H9 (cell line): ENCODE measurements at regions not wholly inside any gene's neighbourhood (a gene's known extent, or its start where the extent isn't known, plus 50 kb on each side); places are given as distances from the start of the nearest gene placed in this dataset.

Experiments used
- DNase-seq: peaks from one replicate; pipeline ENCODE4 v3.0.0-alpha.2; 2017
- H2AFZ ChIP-seq: one replicate; pipeline ENCODE4 v1.6.1; 2013; ENCODE audit warnings: mild to moderate bottlenecking, low read length, control low read depth, moderate library complexity
- H2AK5ac ChIP-seq: 2 replicates; pipeline ENCODE4 v1.6.1; 2013; ENCODE audit warnings: low read length, control low read depth, mixed read lengths; ENCODE audit not compliant: insufficient read length
- H2BK120ac ChIP-seq: one replicate; pipeline ENCODE4 v1.6.1; 2013; ENCODE audit warnings: low read depth, mild to moderate bottlenecking, low read length, control low read depth, inconsistent platforms; ENCODE audit not compliant: poor library complexity, severe bottlenecking
- H2BK12ac ChIP-seq: 2 replicates; pipeline ENCODE4 v1.6.1; 2013; ENCODE audit warnings: low read length, control low read depth, mixed read lengths, low read depth; ENCODE audit not compliant: insufficient read length
- H2BK15ac ChIP-seq: 2 replicates; pipeline ENCODE4 v1.6.1; 2013; ENCODE audit warnings: low read depth, low read length, control low read depth
- H2BK20ac ChIP-seq: one replicate; pipeline ENCODE4 v1.6.1; 2013; ENCODE audit warnings: low read depth, mild to moderate bottlenecking, low read length, control low read depth, inconsistent platforms; ENCODE audit not compliant: poor library complexity, severe bottlenecking
- H2BK5ac ChIP-seq: 2 replicates; pipeline ENCODE4 v1.6.1; 2013; ENCODE audit warnings: low read length, control low read depth, mixed read lengths; ENCODE audit not compliant: insufficient read length
- H3K14ac ChIP-seq: 2 replicates; pipeline ENCODE4 v1.6.1; 2013; ENCODE audit warnings: low read length, control low read depth; ENCODE audit not compliant: insufficient read depth
- H3K18ac ChIP-seq: 2 replicates; pipeline ENCODE4 v1.6.1; 2013; ENCODE audit warnings: low read depth, mild to moderate bottlenecking, mixed read lengths, low read length, control low read depth; ENCODE audit not compliant: insufficient read length
- H3K23ac ChIP-seq: 2 replicates; pipeline ENCODE4 v1.6.1; 2013; ENCODE audit warnings: low read length, control low read depth, mixed read lengths, low read depth; ENCODE audit not compliant: insufficient read length
- H3K23me2 ChIP-seq: 2 replicates; pipeline ENCODE4 v1.6.1; 2013; ENCODE audit warnings: low read depth, mild to moderate bottlenecking, mixed read lengths, low read length, control low read depth; ENCODE audit not compliant: insufficient read length, poor library complexity, severe bottlenecking
- H3K27ac ChIP-seq: 2 replicates; pipeline ENCODE4 v1.5.1; 2013; ENCODE audit warnings: low read length, control low read depth, mixed read lengths, low read depth; ENCODE audit not compliant: insufficient read length
- H3K27me3 ChIP-seq: 2 replicates; pipeline ENCODE4 v1.6.1; 2013; ENCODE audit warnings: low read length, control low read depth, inconsistent platforms; ENCODE audit not compliant: insufficient read depth
- H3K4ac ChIP-seq: 2 replicates; pipeline ENCODE4 v1.6.1; 2013; ENCODE audit warnings: low read depth, mild to moderate bottlenecking, control low read depth, inconsistent platforms, low read length, moderate library complexity
- H3K4me1 ChIP-seq: 2 replicates; pipeline ENCODE4 v1.6.1; 2013; ENCODE audit warnings: low read length, control low read depth, inconsistent platforms; ENCODE audit not compliant: insufficient read depth
- H3K4me2 ChIP-seq: 2 replicates; pipeline ENCODE4 v1.6.1; 2013; ENCODE audit warnings: low read length, control low read depth, mixed read lengths; ENCODE audit not compliant: insufficient read length, insufficient read depth
- H3K56ac ChIP-seq: 2 replicates; pipeline ENCODE4 v1.6.1; 2013; ENCODE audit warnings: low read depth, mild to moderate bottlenecking, mixed read lengths, low read length, control low read depth; ENCODE audit not compliant: insufficient read length
- H3K79me1 ChIP-seq: 2 replicates; pipeline ENCODE4 v1.6.1; 2013; ENCODE audit warnings: low read depth, mild to moderate bottlenecking, moderate library complexity, low read length, control low read depth, inconsistent platforms; ENCODE audit not compliant: insufficient read depth, poor library complexity, severe bottlenecking
- H3K79me2 ChIP-seq: 2 replicates; pipeline ENCODE4 v1.6.1; 2013; ENCODE audit warnings: low read length, control low read depth, inconsistent platforms; ENCODE audit not compliant: insufficient read depth
- H3K9ac ChIP-seq: 2 replicates; pipeline ENCODE4 v1.6.1; 2013; ENCODE audit warnings: low read length, control low read depth, mixed read lengths; ENCODE audit not compliant: insufficient read length; ENCODE audit errors: extremely low read depth
- H3K9me3 ChIP-seq: one replicate; pipeline ENCODE4 v1.6.1; 2013; ENCODE audit warnings: low read depth, low read length, inconsistent platforms; ENCODE audit not compliant: control insufficient read depth
- H3T11ph ChIP-seq: one replicate; pipeline ENCODE4 v1.6.1; 2013; ENCODE audit warnings: mild to moderate bottlenecking, low read length, control low read depth, inconsistent platforms
- H4K20me1 ChIP-seq: one replicate; pipeline ENCODE4 v1.6.1; 2013; ENCODE audit not compliant: control insufficient read depth, insufficient read length, insufficient read depth
- H4K5ac ChIP-seq: 2 replicates; pipeline ENCODE4 v1.6.1; 2013; ENCODE audit warnings: low read depth, mild to moderate bottlenecking, mixed read lengths, low read length, control low read depth; ENCODE audit not compliant: insufficient read length
- H4K8ac ChIP-seq: replicated peaks from 2 replicates; pipeline ENCODE4 v1.6.1; 2013; ENCODE audit warnings: low read length, control low read depth, mixed read lengths, low read depth; ENCODE audit not compliant: insufficient read length
- H4K91ac ChIP-seq: 2 replicates; pipeline ENCODE4 v1.6.1; 2013; ENCODE audit warnings: low read depth, mild to moderate bottlenecking, moderate library complexity, mixed read lengths, low read length, control low read depth; ENCODE audit not compliant: insufficient read length
- H3K27ac Mint-ChIP-seq, 3 experiments: 2 replicates in 2 of 3; 3 replicates in 1 of 3; pipeline ENCODE4 v1.8.0; 2020 to 2021; ENCODE audit warnings: mixed read lengths in 3 of 3, mild to moderate bottlenecking in 1 of 3, moderate library complexity in 1 of 3
- H3K27me3 Mint-ChIP-seq: 2 replicates; pipeline ENCODE4 v1.8.0; 2021; ENCODE audit warnings: low read depth, mild to moderate bottlenecking, moderate library complexity, mixed read lengths
- H3K36me3 Mint-ChIP-seq, 3 experiments: 2 replicates in 2 of 3; 3 replicates in 1 of 3; pipeline ENCODE4 v1.8.0; 2020 to 2021; ENCODE audit warnings: low read depth in 3 of 3, mixed read lengths in 3 of 3; ENCODE audit not compliant: insufficient read depth in 1 of 3
- H3K4me1 Mint-ChIP-seq, 2 experiments: 2 replicates each; pipeline ENCODE4 v1.8.0; 2020; ENCODE audit warnings: mixed read lengths in 2 of 2
- H3K4me3 Mint-ChIP-seq, 2 experiments: 2 replicates in 1 of 2; 3 replicates in 1 of 2; pipeline ENCODE4 v1.8.0; 2020 to 2021; ENCODE audit warnings: mild to moderate bottlenecking in 2 of 2, mixed read lengths in 2 of 2, moderate library complexity in 1 of 2
- H3K9me3 Mint-ChIP-seq, 2 experiments: 2 replicates in 1 of 2; 3 replicates in 1 of 2; pipeline ENCODE4 v1.8.0; 2020; ENCODE audit warnings: mild to moderate bottlenecking in 2 of 2, mixed read lengths in 2 of 2, moderate library complexity in 1 of 2
- CTCF ChIP-seq: fragments of 200-600 bp; sonication (generic); conservative IDR thresholded peaks from 3 replicates; pipeline ENCODE4 v1.8.0; 2021; ENCODE audit warnings: antibody characterized with exemption, mild to moderate bottlenecking
- WGBS: extraction: QIAGEN DNeasy Blood & Tissue Kit; methylation state at CpG from one replicate; pipeline ENCODE4 v1.1.7; 2013; ENCODE audit warnings: missing lambda C conversion rate, low lambda C conversion rate, mixed read lengths; ENCODE audit not compliant: insufficient read length; ENCODE audit errors: extremely low coverage; 5-methylcytosine and 5-hydroxymethylcytosine counted together

- no peaks in the 10 kb centered on the region for H3K79me1 ChIP-seq
- H3K14ac ChIP-seq: no peak overlapping the region
- no peak overlapping the region for H4K8ac ChIP-seq
- H2BK120ac ChIP-seq: no peak overlapping the region
- no peak overlapping the region for H3K4ac ChIP-seq
- no peaks in the 10 kb centered on the region for H4K20me1 ChIP-seq
- Mint-ChIP-seq H3K4me3 (no peak overlapping the region; a peak in 1 of 5 replicates), H3K36me3 (peaks cover 2 to 18% (median 9%) of the 10 kb centered on the region in 3 experiments; a peak in 5 of 7 replicates), H3K27ac (no peak overlapping the region), H3K27me3 (peaks cover 12% of the 10 kb centered on the region), H3K4me1 (peaks cover 0 to 6% of the 10 kb centered on the region in 2 experiments; a peak in 3 of 4 replicates), H3K9me3 (peaks cover 18 to 31% of the 10 kb centered on the region in 2 experiments)
- no peak overlapping the region for H2AFZ ChIP-seq
- no peak overlapping the region for H4K5ac ChIP-seq
- no peak overlapping the region for H3K23ac ChIP-seq
- no peak overlapping the region for H3K56ac ChIP-seq
- H3K27me3 ChIP-seq: no peaks in the 10 kb centered on the region
- no peak overlapping the region for H3K4me2 ChIP-seq
- no peak overlapping the region for H4K91ac ChIP-seq
- no peak overlapping the region for H2AK5ac ChIP-seq
- H3T11ph ChIP-seq: no peak overlapping the region
- no peak overlapping the region for H3K18ac ChIP-seq
- no peak overlapping the region for H3K27ac ChIP-seq
- no peak overlapping the region for H2BK20ac ChIP-seq
- no peaks in the 10 kb centered on the region for H3K23me2 ChIP-seq
- no peak for TF ChIP-seq CTCF
- no peak for DNase-seq
- H3K79me2 ChIP-seq: no peaks in the 10 kb centered on the region
- H3K9me3 ChIP-seq: peaks cover 14% of the 10 kb centered on the region
- no peaks in the 10 kb centered on the region for H3K4me1 ChIP-seq
- H2BK15ac ChIP-seq: no peak overlapping the region
- no peak overlapping the region for H3K9ac ChIP-seq
- H2BK5ac ChIP-seq: no peak overlapping the region
- no peak overlapping the region for H2BK12ac ChIP-seq
- WGBS: no CpG with 5 or more reads among the region's 13 CpGs
These were observed 76.6 kb upstream of the GPC1 start for GRCh38 chr2:240358821-240359397.
